ENCODE measurements at regions not wholly inside any gene's neighbourhood (a gene's known extent, or its start where the extent isn't known, plus 50 kb on each side); places are given as distances from the start of the nearest gene placed in this dataset.

DNA sequence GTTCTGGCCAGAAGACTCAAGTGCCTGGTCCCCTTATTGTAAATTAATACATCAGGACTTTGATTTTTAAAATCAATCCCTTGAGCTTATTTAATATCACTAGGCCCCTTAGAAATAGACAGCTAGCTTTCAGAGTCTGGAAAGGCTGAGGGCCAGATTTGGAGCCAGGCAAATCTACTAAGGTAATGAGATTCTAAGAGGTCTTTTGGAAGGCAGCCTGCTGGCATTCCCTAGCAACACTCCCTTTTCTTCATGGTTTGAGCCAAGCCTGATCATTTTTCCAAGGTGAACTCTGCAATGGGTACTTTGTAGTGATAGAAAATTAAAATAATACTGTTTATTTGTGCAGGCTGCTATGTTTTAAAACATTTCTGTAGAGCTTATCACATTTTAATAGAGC, 378.5 kb downstream of the FAT4 start:
- H3K36me3 ChIP-seq (ENCODE audit: control insufficient read depth, insufficient read depth, low read length) = no peaks in the 10 kb centered on the region
- peak; percentile 62 for DNase-seq
- no peak overlapping the region for H3K27ac ChIP-seq (ENCODE audit: low read length)
- peaks cover 3% of the 10 kb centered on the region for H3K9me3 ChIP-seq (replicated peaks; ENCODE audit: control insufficient read depth, low read depth, low read length)
- no peaks in the 10 kb centered on the region for H3K4me1 ChIP-seq (ENCODE audit: control insufficient read depth, insufficient read depth, low read length)
- H3K4me3 ChIP-seq (ENCODE audit: low read length) = no peak overlapping the region
- no peaks in the 10 kb centered on the region for H3K27me3 ChIP-seq (ENCODE audit: control insufficient read depth, insufficient read depth, low read length)

- H3K36me3 ChIP-seq (ENCODE audit: control insufficient read depth, insufficient read depth, low read length) = no peaks in the 10 kb centered on the region
- no peak for DNase-seq
- H3K27ac ChIP-seq (ENCODE audit: low read length) = no peak overlapping the region
- H3K27me3 ChIP-seq (ENCODE audit: control insufficient read depth, insufficient read depth, low read length) = no peaks in the 10 kb centered on the region
- H3K4me3 ChIP-seq (ENCODE audit: low read length) = no peak overlapping the region
- H3K9me3 ChIP-seq (replicated peaks; ENCODE audit: control insufficient read depth, low read depth, low read length) = peaks cover 3% of the 10 kb centered on the region
- H3K4me1 ChIP-seq (ENCODE audit: control insufficient read depth, insufficient read depth, low read length) = no peaks in the 10 kb centered on the region
Observed at GRCh38 chr4:125702406-125702805, 387.7 kb downstream of the FAT4 start.

DNA sequence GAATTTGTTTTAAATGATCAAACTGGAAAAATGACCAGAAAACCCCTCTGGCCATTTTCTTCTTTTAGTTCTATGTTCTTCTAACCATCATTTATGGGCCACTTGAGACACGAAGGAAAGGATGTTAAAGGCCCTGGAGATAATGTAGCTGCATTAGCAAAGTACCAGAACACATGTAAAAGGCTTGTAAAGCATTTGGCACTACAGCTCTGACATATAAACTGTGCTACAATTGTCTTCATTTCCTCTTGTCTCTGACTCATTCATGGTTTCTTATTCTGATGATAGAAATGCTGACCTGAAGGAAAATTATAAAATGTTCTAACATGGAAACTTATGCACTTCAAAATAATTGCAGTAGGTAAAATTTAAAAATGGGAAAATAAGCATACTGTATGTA, 388.7 kb downstream of the FAT4 start:
- WGBS (ENCODE audit: insufficient coverage) = no CpG with 5 or more reads among the region's 1 CpG
- no peaks in the 10 kb centered on the region for H3K4me1 ChIP-seq (ENCODE audit: control insufficient read depth, insufficient read depth, low read length)

DNA sequence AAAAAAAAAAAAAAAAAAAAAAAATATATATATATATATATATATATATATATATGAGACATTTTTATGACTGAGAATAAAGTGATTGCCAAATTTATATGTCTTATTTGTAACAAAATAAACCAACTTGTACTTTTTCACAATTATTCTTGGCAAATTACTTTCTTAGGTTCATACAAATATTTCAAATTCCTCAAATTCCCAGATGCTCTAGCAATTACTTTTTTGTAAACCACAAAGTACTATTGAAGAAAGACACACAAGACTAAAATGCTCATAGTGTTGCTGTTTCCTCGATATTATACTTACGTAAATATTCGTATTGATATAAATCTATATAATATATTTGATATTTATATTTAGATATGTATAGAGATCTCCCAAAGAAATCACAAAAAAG, 390.0 kb downstream of the FAT4 start:
- H3K9me3 ChIP-seq (replicated peaks; ENCODE audit: control insufficient read depth, low read depth, low read length) = no peaks in the 10 kb centered on the region
- H3K27me3 ChIP-seq (ENCODE audit: control insufficient read depth, insufficient read depth, low read length) = no peaks in the 10 kb centered on the region
- no peak overlapping the region for H3K27ac ChIP-seq (ENCODE audit: low read length)
- H3K4me3 ChIP-seq (ENCODE audit: low read length) = no peak overlapping the region
- H3K4me1 ChIP-seq (ENCODE audit: control insufficient read depth, insufficient read depth, low read length) = no peaks in the 10 kb centered on the region
- H3K36me3 ChIP-seq (ENCODE audit: control insufficient read depth, insufficient read depth, low read length) = no peaks in the 10 kb centered on the region
- no CpG with 5 or more reads among the region's 3 CpGs for WGBS (ENCODE audit: insufficient coverage)
- no peak for DNase-seq

More for the DNA sequence above, 388.7 kb downstream of the FAT4 start:
- Histone ChIP-seq H3K4me3 (ENCODE audit: low read length) (no peak overlapping the region), H3K9me3 (replicated peaks; ENCODE audit: control insufficient read depth, low read depth, low read length) (no peaks in the 10 kb centered on the region), H3K27me3 (ENCODE audit: control insufficient read depth, insufficient read depth, low read length) (no peaks in the 10 kb centered on the region), H3K27ac (ENCODE audit: low read length) (no peak overlapping the region), H3K36me3 (ENCODE audit: control insufficient read depth, insufficient read depth, low read length) (no peaks in the 10 kb centered on the region)
- DNase-seq = peak; percentile 79

GRCh38 chr4:125705681-125706080, 390.9 kb downstream of the FAT4 start:
- Histone ChIP-seq H3K4me1 (ENCODE audit: control insufficient read depth, insufficient read depth, low read length) (no peaks in the 10 kb centered on the region), H3K4me3 (ENCODE audit: low read length) (no peak overlapping the region), H3K27me3 (ENCODE audit: control insufficient read depth, insufficient read depth, low read length) (no peaks in the 10 kb centered on the region), H3K27ac (ENCODE audit: low read length) (no peak overlapping the region), H3K36me3 (ENCODE audit: control insufficient read depth, insufficient read depth, low read length) (no peaks in the 10 kb centered on the region), H3K9me3 (replicated peaks; ENCODE audit: control insufficient read depth, low read depth, low read length) (no peaks in the 10 kb centered on the region)
- WGBS (ENCODE audit: insufficient coverage) = no CpG with 5 or more reads among the region's 1 CpG
- peak; percentile 44 for DNase-seq

DNA sequence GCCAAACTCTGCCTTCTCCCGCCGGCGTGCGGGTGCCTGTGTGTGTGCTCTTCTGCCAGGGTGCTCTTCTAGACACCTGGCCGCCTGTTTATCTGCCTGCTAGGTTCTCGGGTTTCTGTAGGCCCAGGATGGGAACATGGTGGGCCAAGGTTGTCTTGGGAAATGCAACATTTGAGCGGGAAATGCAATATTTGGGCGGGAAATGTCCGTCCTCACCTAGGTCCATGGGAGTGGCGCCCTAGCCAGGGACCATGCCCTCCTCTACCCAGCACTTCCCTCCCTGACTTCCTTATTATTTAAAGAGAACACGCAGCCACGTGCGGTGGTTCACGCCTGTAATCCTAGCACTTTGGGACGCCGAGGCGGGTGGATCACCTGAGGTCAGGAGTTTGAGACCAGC, 392.6 kb downstream of the FAT4 start:
- no peak overlapping the region for H3K27ac ChIP-seq (ENCODE audit: low read length)
- no peaks in the 10 kb centered on the region for H3K4me1 ChIP-seq (ENCODE audit: control insufficient read depth, insufficient read depth, low read length)
- H3K4me3 ChIP-seq (ENCODE audit: low read length) = no peak overlapping the region
- H3K9me3 ChIP-seq (replicated peaks; ENCODE audit: control insufficient read depth, low read depth, low read length) = no peaks in the 10 kb centered on the region
- H3K27me3 ChIP-seq (ENCODE audit: control insufficient read depth, insufficient read depth, low read length) = no peaks in the 10 kb centered on the region
- DNase-seq = no peak
- no peaks in the 10 kb centered on the region for H3K36me3 ChIP-seq (ENCODE audit: control insufficient read depth, insufficient read depth, low read length)
- WGBS (ENCODE audit: insufficient coverage) = 95% methylated on average over 17 of the region's 17 CpGs

- H3K27ac ChIP-seq (ENCODE audit: low read length) = no peak overlapping the region
- no peaks in the 10 kb centered on the region for H3K27me3 ChIP-seq (ENCODE audit: control insufficient read depth, insufficient read depth, low read length)
- no peak for DNase-seq
- no peak overlapping the region for H3K4me3 ChIP-seq (ENCODE audit: low read length)
- H3K4me1 ChIP-seq (ENCODE audit: control insufficient read depth, insufficient read depth, low read length) = no peaks in the 10 kb centered on the region
- no peaks in the 10 kb centered on the region for H3K9me3 ChIP-seq (replicated peaks; ENCODE audit: control insufficient read depth, low read depth, low read length)
- H3K36me3 ChIP-seq (ENCODE audit: control insufficient read depth, insufficient read depth, low read length) = no peaks in the 10 kb centered on the region
Observed at GRCh38 chr4:125710766-125711165, 396.0 kb downstream of the FAT4 start.

GRCh38 chr4:125714049-125714448, 399.3 kb downstream of the FAT4 start:
- WGBS (ENCODE audit: insufficient coverage) = 100% methylated on average over 1 of the region's 3 CpGs
- no peak overlapping the region for H3K4me3 ChIP-seq (ENCODE audit: low read length)
- H3K36me3 ChIP-seq (ENCODE audit: control insufficient read depth, insufficient read depth, low read length) = no peaks in the 10 kb centered on the region

DNA sequence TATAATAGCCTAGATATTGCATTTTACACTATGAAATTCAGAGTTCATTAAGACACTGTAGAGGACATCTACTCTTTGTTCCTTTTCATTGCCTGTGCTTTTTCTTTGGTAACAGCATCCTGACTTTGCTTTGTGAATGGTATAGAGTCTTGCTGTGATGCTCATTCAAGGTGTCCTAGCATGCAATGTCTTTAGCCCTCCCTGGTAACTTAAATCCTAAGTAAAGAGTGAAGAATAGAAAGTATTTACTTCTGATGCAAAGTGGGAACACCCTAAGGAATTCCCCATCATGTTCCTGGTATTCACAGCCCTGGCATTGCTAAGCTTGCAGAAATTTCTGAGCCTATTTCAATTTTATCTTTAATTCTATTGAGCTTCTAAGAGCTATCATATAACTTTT, 400.1 kb downstream of the FAT4 start:
- no peaks in the 10 kb centered on the region for H3K9me3 ChIP-seq (replicated peaks; ENCODE audit: control insufficient read depth, low read depth, low read length)
- DNase-seq = no peak
- H3K27ac ChIP-seq (ENCODE audit: low read length) = no peak overlapping the region

More at GRCh38 chr4:125714049-125714448, 399.3 kb downstream of the FAT4 start:
- no peak for DNase-seq
- H3K4me1 ChIP-seq (ENCODE audit: control insufficient read depth, insufficient read depth, low read length) = no peaks in the 10 kb centered on the region
- H3K9me3 ChIP-seq (replicated peaks; ENCODE audit: control insufficient read depth, low read depth, low read length) = no peaks in the 10 kb centered on the region
- no peaks in the 10 kb centered on the region for H3K27me3 ChIP-seq (ENCODE audit: control insufficient read depth, insufficient read depth, low read length)
- no peak overlapping the region for H3K27ac ChIP-seq (ENCODE audit: low read length)

DNA sequence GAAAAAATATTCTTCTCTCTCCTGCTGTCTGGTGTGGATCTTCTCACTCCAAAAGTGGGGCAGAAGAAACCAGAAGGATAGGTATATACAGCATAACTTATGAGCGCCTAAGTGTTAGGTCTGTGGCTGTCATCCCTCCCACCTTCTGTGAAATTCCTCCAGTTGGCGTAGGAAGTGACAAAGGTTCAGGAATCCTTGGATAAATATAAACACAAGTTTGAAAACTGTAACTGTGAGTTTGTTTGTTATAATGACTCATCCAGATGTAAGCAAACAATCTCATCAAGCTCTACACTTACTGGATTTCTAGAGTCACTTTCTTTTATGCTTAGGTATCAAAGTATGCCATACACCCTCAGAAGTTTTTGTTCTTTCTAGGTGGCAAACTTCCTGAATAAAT, 405.2 kb downstream of the FAT4 start:
- Histone ChIP-seq H3K4me1 (ENCODE audit: control insufficient read depth, insufficient read depth, low read length) (no peaks in the 10 kb centered on the region), H3K27ac (ENCODE audit: low read length) (no peak overlapping the region)

More for the DNA sequence above, 400.1 kb downstream of the FAT4 start:
- H3K4me1 ChIP-seq (ENCODE audit: control insufficient read depth, insufficient read depth, low read length) = no peaks in the 10 kb centered on the region
- no peaks in the 10 kb centered on the region for H3K36me3 ChIP-seq (ENCODE audit: control insufficient read depth, insufficient read depth, low read length)
- no peaks in the 10 kb centered on the region for H3K27me3 ChIP-seq (ENCODE audit: control insufficient read depth, insufficient read depth, low read length)
- H3K4me3 ChIP-seq (ENCODE audit: low read length) = no peak overlapping the region

GRCh38 chr4:125722009-125722408, 407.3 kb downstream of the FAT4 start:
- WGBS (ENCODE audit: insufficient coverage) = no CpG with 5 or more reads among the region's 2 CpGs
- DNase-seq = no peak

More for the DNA sequence above, 405.2 kb downstream of the FAT4 start:
- H3K36me3 ChIP-seq (ENCODE audit: control insufficient read depth, insufficient read depth, low read length) = no peaks in the 10 kb centered on the region
- WGBS (ENCODE audit: insufficient coverage) = no CpG with 5 or more reads among the region's 2 CpGs
- no peak overlapping the region for H3K4me3 ChIP-seq (ENCODE audit: low read length)
- no peaks in the 10 kb centered on the region for H3K9me3 ChIP-seq (replicated peaks; ENCODE audit: control insufficient read depth, low read depth, low read length)
- no peak for DNase-seq
- H3K27me3 ChIP-seq (ENCODE audit: control insufficient read depth, insufficient read depth, low read length) = no peaks in the 10 kb centered on the region

More at GRCh38 chr4:125722009-125722408, 407.3 kb downstream of the FAT4 start:
- Histone ChIP-seq H3K4me1 (ENCODE audit: control insufficient read depth, insufficient read depth, low read length) (no peaks in the 10 kb centered on the region), H3K27me3 (ENCODE audit: control insufficient read depth, insufficient read depth, low read length) (no peaks in the 10 kb centered on the region), H3K36me3 (ENCODE audit: control insufficient read depth, insufficient read depth, low read length) (no peaks in the 10 kb centered on the region), H3K4me3 (ENCODE audit: low read length) (no peak overlapping the region), H3K27ac (ENCODE audit: low read length) (no peak overlapping the region), H3K9me3 (replicated peaks; ENCODE audit: control insufficient read depth, low read depth, low read length) (no peaks in the 10 kb centered on the region)
